22Rv1 (cell line): ENCODE measurements at regions not wholly inside any gene's neighbourhood (a gene's known extent, or its start where the extent isn't known, plus 50 kb on each side); places are given as distances from the start of the nearest gene placed in this dataset.

ENCODE experiments used
- CTCF ChIP-seq: fragments of 450-650 bp; IDR thresholded peaks from 2 replicates; pipeline ENCODE4 v1.5.1; 2017; ENCODE audit warnings: mild to moderate bottlenecking
- ZFX ChIP-seq: fragments of 450-650 bp; IDR thresholded peaks from 2 replicates; pipeline ENCODE4 v1.6.1; 2017; ENCODE audit warnings: antibody characterized with exemption, borderline replicate concordance

DNA sequence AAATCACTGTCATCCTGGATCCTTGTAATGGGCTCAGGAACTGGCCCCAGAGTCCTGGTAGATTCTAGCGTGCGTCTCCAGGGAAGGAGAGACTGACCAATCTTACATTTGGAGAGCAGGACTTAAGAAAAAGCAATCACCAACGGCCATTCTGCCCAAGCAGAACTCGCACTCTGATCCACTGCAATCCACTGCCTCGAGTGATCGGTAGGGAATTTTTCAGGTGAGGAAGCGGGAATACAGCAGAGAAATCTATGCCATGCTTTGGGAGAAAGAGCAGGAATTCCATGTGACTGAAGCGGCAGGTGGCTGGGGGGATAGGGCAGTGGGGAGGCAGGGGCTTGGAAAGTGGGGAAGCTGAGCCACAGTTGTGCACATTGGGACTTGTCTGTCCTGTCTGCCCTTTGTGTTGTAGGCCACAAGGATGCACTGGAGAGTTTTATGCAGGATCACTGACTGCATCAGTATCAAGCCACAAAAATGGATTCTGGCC lies 143.9 kb upstream of the HS3ST2 start:
- TF ChIP-seq CTCF: no peak
- TF ChIP-seq ZFX: no peak
